GM23338 (cell line): ENCODE measurements at regions not wholly inside any gene's neighbourhood (a gene's known extent, or its start where the extent isn't known, plus 50 kb on each side); places are given as distances from the start of the nearest gene placed in this dataset.

Experiments
- EZH2 ChIP-seq: fragments of 200-600 bp; sonication (generic); IDR thresholded peaks from one replicate; pipeline ENCODE4 v1.8.0; 2017; ENCODE audit warnings: antibody characterized with exemption, mild to moderate bottlenecking, low read depth; ENCODE audit not compliant: unreplicated experiment
- TF ChIP-seq, protein P1 (sequence below), 2 experiments: fragments of 200-600 bp in 1 of 2; sonication (generic) in 1 of 2; conservative IDR thresholded peaks; 2 replicates each; pipeline versions ENCODE4 v1.5.1 to v1.6.1; 2016 to 2017; ENCODE audit warnings: antibody characterized with exemption in 2 of 2, low read depth in 2 of 2, mild to moderate bottlenecking in 2 of 2, moderate library complexity in 1 of 2

- TF ChIP-seq EZH2, result no peak
- TF ChIP-seq, protein P1, sequence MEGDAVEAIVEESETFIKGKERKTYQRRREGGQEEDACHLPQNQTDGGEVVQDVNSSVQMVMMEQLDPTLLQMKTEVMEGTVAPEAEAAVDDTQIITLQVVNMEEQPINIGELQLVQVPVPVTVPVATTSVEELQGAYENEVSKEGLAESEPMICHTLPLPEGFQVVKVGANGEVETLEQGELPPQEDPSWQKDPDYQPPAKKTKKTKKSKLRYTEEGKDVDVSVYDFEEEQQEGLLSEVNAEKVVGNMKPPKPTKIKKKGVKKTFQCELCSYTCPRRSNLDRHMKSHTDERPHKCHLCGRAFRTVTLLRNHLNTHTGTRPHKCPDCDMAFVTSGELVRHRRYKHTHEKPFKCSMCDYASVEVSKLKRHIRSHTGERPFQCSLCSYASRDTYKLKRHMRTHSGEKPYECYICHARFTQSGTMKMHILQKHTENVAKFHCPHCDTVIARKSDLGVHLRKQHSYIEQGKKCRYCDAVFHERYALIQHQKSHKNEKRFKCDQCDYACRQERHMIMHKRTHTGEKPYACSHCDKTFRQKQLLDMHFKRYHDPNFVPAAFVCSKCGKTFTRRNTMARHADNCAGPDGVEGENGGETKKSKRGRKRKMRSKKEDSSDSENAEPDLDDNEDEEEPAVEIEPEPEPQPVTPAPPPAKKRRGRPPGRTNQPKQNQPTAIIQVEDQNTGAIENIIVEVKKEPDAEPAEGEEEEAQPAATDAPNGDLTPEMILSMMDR (conservative IDR thresholded peaks at IDR 0.05; ENCODE audit: low read depth in 2 of 2), result no peak
Measured at GRCh38 chr10:61098966-61099365, 155.0 kb upstream of the RHOBTB1 start.
